Endothelial cell of umbilical vein (primary cell): ENCODE measurements at regions not wholly inside any gene's neighbourhood (a gene's known extent, or its start where the extent isn't known, plus 50 kb on each side); places are given as distances from the start of the nearest gene placed in this dataset.

Source experiments
- BruUV-seq: library from RNA; stranded (reverse); fragments of 400-500 nt; replicated peaks from 2 replicates; lab custom pipeline; 2021; lab: Mats Ljungman, UMichigan
- CTCF ChIA-PET: fragments of 300-600, 350-600 bp; sonication (Branson Sonifier 250); formaldehyde crosslinking; loops from one replicate; lab custom pipeline; 2021; ENCODE audit warnings: antibody characterized with exemption, inconsistent platforms; lab: Charles Lee
- POLR2A ChIA-PET: fragments of 300-600, 350-600 bp; sonication (Branson Sonifier 250); formaldehyde crosslinking; loops from one replicate; lab custom pipeline; 2021; ENCODE audit warnings: antibody characterized with exemption, inconsistent platforms; lab: Charles Lee
- DNase-seq: peaks from one replicate; pipeline ENCODE4 v3.0.0-alpha.2; 2011; ENCODE audit warnings: low read depth, low spot score
- FAIRE-seq: peaks from 2 replicates; lab custom pipeline; 2011; peaks lifted over from hg19 to GRCh38; lab: Jason Lieb, UNC
- H2AFZ ChIP-seq: 2 replicates; pipeline ENCODE4 v1.6.0; 2012; ENCODE audit warnings: low read depth, low read length, control low read depth, inconsistent platforms
- H3K27ac ChIP-seq: 2 replicates; pipeline ENCODE4 v1.5.1; 2011; ENCODE audit warnings: low read depth, mild to moderate bottlenecking, control low read depth, low read length, moderate library complexity; ENCODE audit not compliant: insufficient read depth
- H3K27me3 ChIP-seq, 2 experiments: 2 replicates each; pipeline versions ENCODE4 v1.6.0 to v1.6.1; 2011; ENCODE audit warnings: low read length in 2 of 2, mixed read lengths in 1 of 2; ENCODE audit not compliant: control insufficient read depth in 2 of 2, insufficient read depth in 2 of 2
- H3K36me3 ChIP-seq, 2 experiments: 2 replicates in 1 of 2; 3 replicates in 1 of 2; pipeline ENCODE4 v1.5.1; 2011; ENCODE audit warnings: low read length in 2 of 2, mild to moderate bottlenecking in 1 of 2, moderate library complexity in 1 of 2; ENCODE audit not compliant: control insufficient read depth in 2 of 2, insufficient read depth in 2 of 2; ENCODE audit errors: extremely low read depth in 1 of 2
- H3K4me1 ChIP-seq: 3 replicates; pipeline ENCODE4 v1.5.1; 2011; ENCODE audit warnings: mild to moderate bottlenecking, low read length; ENCODE audit not compliant: control insufficient read depth, insufficient read depth; ENCODE audit errors: extremely low read depth
- H3K4me2 ChIP-seq: 2 replicates; pipeline ENCODE4 v1.6.1; 2011; ENCODE audit warnings: low read length, control low read depth, mixed read lengths; ENCODE audit not compliant: insufficient read depth
- H3K4me3 ChIP-seq, 3 experiments: fragments of 200-600 bp in 1 of 3; sonication (generic), shearing (Covaris generic) in 1 of 3; replicated peaks in 1 of 3; 2 replicates each; pipeline ENCODE4 v1.5.1; 2011 to 2016; ENCODE audit warnings: control low read depth in 3 of 3, low read length in 3 of 3, mild to moderate bottlenecking in 2 of 3, inconsistent platforms in 1 of 3, low read depth in 1 of 3, moderate library complexity in 1 of 3; ENCODE audit not compliant: insufficient read depth in 1 of 3
- H3K79me2 ChIP-seq: 2 replicates; pipeline ENCODE4 v1.6.0; 2012; ENCODE audit warnings: low read length, inconsistent platforms; ENCODE audit not compliant: control insufficient read depth, insufficient read depth
- H3K9ac ChIP-seq: replicated peaks from 2 replicates; pipeline ENCODE3; 2011; ENCODE audit warnings: low read length, control low read depth; ENCODE audit not compliant: insufficient read depth; ENCODE audit errors: extremely low read depth
- H3K9me1 ChIP-seq: replicated peaks from 3 replicates; pipeline ENCODE4 v1.6.0; 2011; ENCODE audit warnings: mild to moderate bottlenecking, low read length; ENCODE audit not compliant: control insufficient read depth, insufficient read depth; ENCODE audit errors: extremely low read depth
- H3K9me3 ChIP-seq: replicated peaks from 2 replicates; pipeline ENCODE4 v1.5.1; 2012; ENCODE audit warnings: low read length, inconsistent platforms; ENCODE audit not compliant: control insufficient read depth, insufficient read depth
- H4K20me1 ChIP-seq: replicated peaks from 2 replicates; pipeline ENCODE3; 2011; ENCODE audit warnings: mild to moderate bottlenecking, low read length; ENCODE audit not compliant: control insufficient read depth, insufficient read depth; ENCODE audit errors: extremely low read depth
- EZH2 ChIP-seq: IDR thresholded peaks from 2 replicates; pipeline ENCODE4 v1.6.1; 2012; ENCODE audit warnings: borderline replicate concordance, low read depth, mild to moderate bottlenecking, moderate library complexity, low read length, inconsistent platforms; ENCODE audit not compliant: severe bottlenecking
- FOS ChIP-seq: IDR thresholded peaks from 2 replicates; pipeline ENCODE4 v1.6.1; 2011; ENCODE audit warnings: mild to moderate bottlenecking, low read length, moderate library complexity, borderline replicate concordance; ENCODE audit not compliant: insufficient read depth
- GATA2 ChIP-seq: IDR thresholded peaks from 2 replicates; pipeline ENCODE4 v1.7.0; 2011; ENCODE audit warnings: low read depth, mild to moderate bottlenecking, moderate library complexity, mixed read lengths, low read length; ENCODE audit not compliant: insufficient read length, insufficient read depth
- JUN ChIP-seq: IDR thresholded peaks from 2 replicates; pipeline ENCODE4 v1.6.1; 2011; ENCODE audit warnings: borderline replicate concordance, low read depth; ENCODE audit not compliant: insufficient read length, insufficient read depth
- MYC ChIP-seq: IDR thresholded peaks from one replicate; pipeline ENCODE4 v1.6.1; 2011; ENCODE audit warnings: mild to moderate bottlenecking, low read depth, low read length
- POLR2A ChIP-seq: IDR thresholded peaks from 2 replicates; pipeline ENCODE4 v1.6.1; 2012; ENCODE audit warnings: low read depth, mild to moderate bottlenecking, control low read depth, low read length
- POLR2AphosphoS5 ChIP-seq: IDR thresholded peaks from 2 replicates; pipeline ENCODE4 v1.6.1; 2012; ENCODE audit warnings: low read depth, mild to moderate bottlenecking, control low read depth, low read length, moderate library complexity; ENCODE audit not compliant: insufficient read depth
- dilution Hi-C: fragments of 300-500 bp; cut with MboI; formaldehyde crosslinking; loops from one replicate; pipeline ENCODE4 v1.15.0; 2019; ENCODE audit warnings: low sequenced_read_pairs; ENCODE audit not compliant: extremely low pct_ligation_motif_present
- intact Hi-C: fragments of 100-400 bp; cut with micrococcal nuclease; formaldehyde crosslinking; loops from one replicate; pipeline ENCODE4 v1.10.0; 2022
- TF ChIP-seq, protein P1 (sequence below), 2 donors: IDR thresholded peaks; 1 replicate in 1 of 2; 2 replicates in 1 of 2; pipeline ENCODE4 v1.5.1; 2011; ENCODE audit warnings: low read length in 2 of 2, mild to moderate bottlenecking in 2 of 2, moderate library complexity in 2 of 2, control low read depth in 1 of 2, inconsistent platforms in 1 of 2, low read depth in 1 of 2; ENCODE audit not compliant: insufficient read depth in 1 of 2; ENCODE audit errors: extremely low read depth in 1 of 2
- TF ChIP-seq, protein P2 (sequence below): IDR thresholded peaks from 2 replicates; pipeline ENCODE4 v1.6.1; 2011; ENCODE audit not compliant: insufficient read depth, insufficient read length

DNA sequence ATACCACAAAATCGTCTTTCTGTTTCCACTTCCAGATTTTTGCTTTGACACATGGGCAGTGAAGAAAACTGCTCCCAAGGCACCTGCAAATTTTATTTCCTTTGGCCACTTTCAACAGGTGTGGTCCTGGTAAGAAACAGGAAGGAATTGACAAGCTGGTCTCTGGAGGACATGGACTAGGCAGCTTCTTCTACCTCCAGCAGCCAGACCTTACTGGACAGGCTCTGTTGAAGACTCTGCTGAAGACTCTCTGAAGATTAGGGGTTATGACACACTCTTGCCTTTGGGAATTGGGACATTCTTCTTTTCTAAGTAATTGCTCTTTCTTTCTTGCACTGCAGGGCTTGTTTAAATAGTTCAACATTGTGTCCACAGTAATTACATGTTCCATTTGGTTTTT, 147.7 kb upstream of the DCBLD2 start:
- Histone ChIP-seq H3K4me1 (no peaks in the 10 kb centered on the region), H3K79me2 (no peaks in the 10 kb centered on the region), H3K4me3 (no peak overlapping the region), H3K4me2 (no peak overlapping the region), H3K36me3 (no peaks in the 10 kb centered on the region), H3K27ac (no peak overlapping the region), H3K9me1 (no peaks in the 10 kb centered on the region), H3K9ac (no peak overlapping the region), H4K20me1 (no peaks in the 10 kb centered on the region), H3K27me3 (peaks cover 3 to 9% of the 10 kb centered on the region in 2 experiments), H3K9me3 (no peaks in the 10 kb centered on the region), H2AFZ (no peak overlapping the region)
- intact Hi-C loops (no loop called here), dilution Hi-C loops (no loop called here)
- CTCF ChIA-PET: interaction anchor here (1.2 kb wide), 1 partner anchor 25 kb away, joined by 3 read pairs; no protein-coding TSS in a partner anchor
- TF ChIP-seq POLR2AphosphoS5: no peak
- TF ChIP-seq, protein P1, sequence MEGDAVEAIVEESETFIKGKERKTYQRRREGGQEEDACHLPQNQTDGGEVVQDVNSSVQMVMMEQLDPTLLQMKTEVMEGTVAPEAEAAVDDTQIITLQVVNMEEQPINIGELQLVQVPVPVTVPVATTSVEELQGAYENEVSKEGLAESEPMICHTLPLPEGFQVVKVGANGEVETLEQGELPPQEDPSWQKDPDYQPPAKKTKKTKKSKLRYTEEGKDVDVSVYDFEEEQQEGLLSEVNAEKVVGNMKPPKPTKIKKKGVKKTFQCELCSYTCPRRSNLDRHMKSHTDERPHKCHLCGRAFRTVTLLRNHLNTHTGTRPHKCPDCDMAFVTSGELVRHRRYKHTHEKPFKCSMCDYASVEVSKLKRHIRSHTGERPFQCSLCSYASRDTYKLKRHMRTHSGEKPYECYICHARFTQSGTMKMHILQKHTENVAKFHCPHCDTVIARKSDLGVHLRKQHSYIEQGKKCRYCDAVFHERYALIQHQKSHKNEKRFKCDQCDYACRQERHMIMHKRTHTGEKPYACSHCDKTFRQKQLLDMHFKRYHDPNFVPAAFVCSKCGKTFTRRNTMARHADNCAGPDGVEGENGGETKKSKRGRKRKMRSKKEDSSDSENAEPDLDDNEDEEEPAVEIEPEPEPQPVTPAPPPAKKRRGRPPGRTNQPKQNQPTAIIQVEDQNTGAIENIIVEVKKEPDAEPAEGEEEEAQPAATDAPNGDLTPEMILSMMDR (IDR thresholded peaks at IDR 0.05; ENCODE audit: extremely low read depth in 1 of 2, insufficient read depth in 1 of 2, low read depth in 1 of 2, low read length in 2 of 2): no peak
- TF ChIP-seq, protein P2, sequence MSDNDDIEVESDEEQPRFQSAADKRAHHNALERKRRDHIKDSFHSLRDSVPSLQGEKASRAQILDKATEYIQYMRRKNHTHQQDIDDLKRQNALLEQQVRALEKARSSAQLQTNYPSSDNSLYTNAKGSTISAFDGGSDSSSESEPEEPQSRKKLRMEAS: no peak
- TF ChIP-seq FOS: no peak
- no peak for TF ChIP-seq JUN
- no peak for TF ChIP-seq POLR2A
- no peak for TF ChIP-seq EZH2
- TF ChIP-seq MYC: no peak
- TF ChIP-seq GATA2: no peak
- no peak for DNase-seq
- no peak for FAIRE-seq
- POLR2A ChIA-PET: no interaction called here
- BruUV-seq: no TSS peak
